ENCODE measurements at regions not wholly inside any gene's neighbourhood (a gene's known extent, or its start where the extent isn't known, plus 50 kb on each side); places are given as distances from the start of the nearest gene placed in this dataset.

DNA sequence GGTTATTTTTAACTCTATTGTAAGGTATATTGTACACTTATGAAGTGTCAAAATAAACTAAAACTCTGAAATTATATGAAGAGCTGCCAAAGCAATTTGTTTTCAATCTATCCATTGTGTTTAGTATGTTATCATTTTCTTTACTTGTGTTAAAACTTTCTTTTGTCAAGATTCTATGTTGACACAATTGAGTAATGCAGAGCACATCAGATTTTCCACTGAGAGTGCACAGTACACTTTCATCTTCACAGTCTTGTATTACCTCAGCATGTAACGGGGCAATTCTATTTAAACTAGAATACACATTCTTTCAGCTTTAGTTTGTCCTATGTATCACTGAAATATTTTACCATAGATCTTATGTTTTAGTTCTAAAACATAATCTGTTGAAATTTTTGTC, 304.4 kb upstream of the ZC3H15 start:
- TF ChIP-seq GATA2 (IDR thresholded peaks at IDR 0.05; ENCODE audit: low read depth, low read length) (no peak), GATA3 (IDR thresholded peaks at IDR 0.05; ENCODE audit: low read depth, low read length) (no peak)
